Pancreas (tissue), 10 donors: ENCODE measurements at regions not wholly inside any gene's neighbourhood (a gene's known extent, or its start where the extent isn't known, plus 50 kb on each side); places are given as distances from the start of the nearest gene placed in this dataset.

Experiments
- ATAC-seq, 4 donors: fragments of 200-7000 bp; cut with Tn5 transposase; one replicate each; pipeline versions ENCODE4 v1.8.0 to v1.9.1; 2020; ENCODE audit warnings: mild to moderate bottlenecking in 4 of 4, moderate library complexity in 4 of 4
- DNase-seq, 6 donors: peaks; one replicate each; pipeline ENCODE4 v3.0.0-alpha.2; 2020
- FAIRE-seq: peaks from 2 replicates; lab custom pipeline; 2012; peaks lifted over from hg19 to GRCh38; lab: Jason Lieb, UNC
- H3K27ac ChIP-seq, 4 donors: fragments of 200-600 bp; sonication (generic); 1 replicate in 3 of 4; 2 replicates in 1 of 4; pipeline versions ENCODE4 v1.5.0 to v1.8.0; 2020
- H3K27me3 ChIP-seq, 4 donors: fragments of 200-600 bp; one replicate each; pipeline ENCODE4 v1.8.0; 2021
- H3K36me3 ChIP-seq, 3 donors: fragments of 200-600 bp; sonication (generic) in 1 of 3; one replicate each; pipeline versions ENCODE4 v1.5.0 to v1.8.0; 2020 to 2021
- H3K4me1 ChIP-seq, 3 donors: fragments of 200-600 bp; one replicate each; pipeline ENCODE4 v1.8.0; 2021
- H3K4me3 ChIP-seq, 4 donors: fragments of 200-600 bp; sonication (generic) in 2 of 4; one replicate each; pipeline versions ENCODE4 v1.5.0 to v1.8.0; 2020 to 2021
- H3K9me3 ChIP-seq, 4 donors: fragments of 200-600 bp; one replicate each; pipeline ENCODE4 v1.8.0; 2021
- WGBS, 2 donors: extraction: QIAGEN DNeasy Blood & Tissue Kit; methylation state at CpG; one replicate each; pipeline ENCODE4 v1.1.7; 2013; 5-methylcytosine and 5-hydroxymethylcytosine counted together
- intact Hi-C, 3 donors: fragments of 100-400 bp; cut with DNase I; formaldehyde crosslinking; loops; one replicate each; pipeline versions ENCODE4 v1.11.1 to v1.14.2; 2022
- TF ChIP-seq, protein P1 (sequence below), 4 donors: fragments of 200-600 bp; sonication (generic) in 3 of 4; IDR thresholded peaks; one replicate each; pipeline versions ENCODE4 v1.5.0 to v1.8.0; 2021; ENCODE audit warnings: antibody characterized with exemption in 4 of 4
- donor health status: healthy with polysubstance abuse.
- donor health status: DM: no; HTN: no; CAD: no; lungs with moderate emphysema.
- donor health status: DM: no; HTN: no; CAD: no.
- donor health status: control.
- donor health status: control.
- donor health status: Bipolar disorder and iron deficiency.
- donor health status: DM: yes; HTN: yes; CAD: no.
- donor health status: DM: no; HTN: no; CAD: no.
- donor health status: DM: no; HTN: no; CAD: no.
- donor health status: DM: yes; HTN: yes; CAD: no.

DNA sequence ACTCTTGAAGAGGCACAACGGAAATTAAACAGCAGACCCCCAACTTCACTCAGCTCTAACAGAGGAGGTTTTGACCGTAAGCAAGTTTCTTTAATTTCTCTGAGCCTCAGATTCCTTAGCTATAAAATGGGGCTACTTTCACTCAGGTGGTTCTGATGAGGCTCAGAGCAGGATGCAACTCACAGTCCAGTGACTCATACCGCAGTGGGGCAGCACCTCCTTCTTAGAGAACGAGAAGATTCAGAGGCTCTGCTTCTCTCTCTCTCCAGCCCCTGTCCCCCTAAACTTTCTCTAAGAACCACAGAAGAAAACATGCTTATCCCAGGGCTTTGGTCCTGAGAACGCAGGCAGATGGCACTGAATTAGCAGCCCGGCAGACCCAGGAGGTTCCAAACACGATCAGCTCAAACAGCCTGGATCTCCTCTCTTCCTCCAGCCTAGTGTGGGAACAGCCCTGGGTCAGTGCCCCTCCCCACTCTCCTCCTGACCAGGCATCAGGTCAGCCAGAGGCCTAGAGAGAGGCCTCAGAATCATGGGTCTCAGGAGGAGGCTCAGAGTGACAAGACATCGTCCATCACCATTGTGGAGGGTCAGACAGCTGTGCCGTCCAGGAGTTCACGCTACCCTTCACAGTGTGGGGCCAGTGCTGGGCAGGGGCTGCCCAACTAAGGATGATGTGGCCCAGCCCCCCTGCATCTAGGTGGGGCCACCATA, 433.0 kb downstream of the PTPRU start:
- no peaks in the 10 kb centered on the region for H3K36me3 ChIP-seq
- WGBS, 2 donors: 64 to 76% methylated on average over 10 of the region's 10 CpGs
- no peak overlapping the region for H3K4me3 ChIP-seq
- DNase-seq (no peak), ATAC-seq (no peak), FAIRE-seq (no peak)
- no peaks in the 10 kb centered on the region for H3K27me3 ChIP-seq
- no peaks in the 10 kb centered on the region for H3K4me1 ChIP-seq
- H3K9me3 ChIP-seq: no peaks in the 10 kb centered on the region
- TF ChIP-seq, protein P1, sequence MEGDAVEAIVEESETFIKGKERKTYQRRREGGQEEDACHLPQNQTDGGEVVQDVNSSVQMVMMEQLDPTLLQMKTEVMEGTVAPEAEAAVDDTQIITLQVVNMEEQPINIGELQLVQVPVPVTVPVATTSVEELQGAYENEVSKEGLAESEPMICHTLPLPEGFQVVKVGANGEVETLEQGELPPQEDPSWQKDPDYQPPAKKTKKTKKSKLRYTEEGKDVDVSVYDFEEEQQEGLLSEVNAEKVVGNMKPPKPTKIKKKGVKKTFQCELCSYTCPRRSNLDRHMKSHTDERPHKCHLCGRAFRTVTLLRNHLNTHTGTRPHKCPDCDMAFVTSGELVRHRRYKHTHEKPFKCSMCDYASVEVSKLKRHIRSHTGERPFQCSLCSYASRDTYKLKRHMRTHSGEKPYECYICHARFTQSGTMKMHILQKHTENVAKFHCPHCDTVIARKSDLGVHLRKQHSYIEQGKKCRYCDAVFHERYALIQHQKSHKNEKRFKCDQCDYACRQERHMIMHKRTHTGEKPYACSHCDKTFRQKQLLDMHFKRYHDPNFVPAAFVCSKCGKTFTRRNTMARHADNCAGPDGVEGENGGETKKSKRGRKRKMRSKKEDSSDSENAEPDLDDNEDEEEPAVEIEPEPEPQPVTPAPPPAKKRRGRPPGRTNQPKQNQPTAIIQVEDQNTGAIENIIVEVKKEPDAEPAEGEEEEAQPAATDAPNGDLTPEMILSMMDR (IDR thresholded peaks at IDR 0.05): no peak
- intact Hi-C loops: no loop called here
- no peak overlapping the region for H3K27ac ChIP-seq

DNA sequence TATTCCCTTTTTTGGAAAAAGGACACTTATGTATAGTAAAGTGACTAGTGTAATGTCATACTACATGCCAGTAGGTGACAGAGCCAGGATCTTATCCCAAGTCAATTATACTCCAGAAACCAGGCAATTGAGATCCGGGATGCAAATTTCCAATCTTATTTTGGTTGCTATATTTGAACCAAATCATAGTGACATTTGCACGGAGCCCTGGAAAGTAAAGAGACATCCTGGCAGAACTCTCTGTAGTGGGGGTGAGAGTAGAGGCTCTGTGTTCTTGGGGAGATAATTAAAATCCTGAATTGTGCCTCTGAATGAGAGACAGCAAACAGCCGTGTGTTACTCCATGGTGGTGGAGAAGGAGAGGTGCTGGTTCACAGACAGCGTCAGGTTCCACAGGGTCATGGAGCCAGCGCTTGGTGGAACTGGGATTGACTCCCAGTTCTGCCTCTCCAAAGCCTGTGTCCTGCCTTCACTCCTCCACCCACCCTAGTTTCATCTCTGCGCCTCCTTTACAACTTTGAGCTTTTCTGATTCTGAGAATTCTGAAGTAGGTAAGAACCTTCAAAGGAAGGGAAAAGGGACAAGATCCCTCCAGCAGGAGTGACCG, 432.3 kb downstream of the PTPRU start:
- no peaks in the 10 kb centered on the region for H3K4me1 ChIP-seq
- TF ChIP-seq, protein P1 (IDR thresholded peaks at IDR 0.05): no peak
- intact Hi-C loops: no loop called here
- no peak for DNase-seq
- H3K9me3 ChIP-seq: no peaks in the 10 kb centered on the region
- H3K4me3 ChIP-seq: no peak overlapping the region
- 57 to 73% methylated on average over 7 of the region's 7 CpGs for WGBS, 2 donors
- H3K27me3 ChIP-seq: no peaks in the 10 kb centered on the region
- H3K36me3 ChIP-seq: no peaks in the 10 kb centered on the region
- ATAC-seq: no peak
- H3K27ac ChIP-seq: no peak overlapping the region
- no peak for FAIRE-seq

DNA sequence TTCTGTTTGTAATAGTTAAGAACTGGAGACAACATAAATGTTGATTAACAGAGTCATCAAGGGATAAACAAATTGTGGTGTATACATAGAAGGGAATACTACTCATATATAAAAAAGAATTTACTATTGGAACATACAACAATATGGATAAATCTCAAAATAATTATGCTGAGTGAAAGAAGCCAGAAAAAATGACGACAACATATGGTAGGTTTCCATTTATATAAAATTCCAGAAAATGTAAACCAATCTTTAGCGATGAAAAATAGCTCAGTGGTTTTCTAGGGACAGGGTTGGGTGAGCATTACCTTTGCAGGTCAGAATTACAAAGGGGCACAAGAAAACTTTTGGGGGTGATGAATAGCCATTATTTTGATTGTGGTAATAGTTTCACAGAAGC, 431.6 kb downstream of the PTPRU start:
- Histone ChIP-seq H3K9me3 (no peaks in the 10 kb centered on the region), H3K27me3 (no peaks in the 10 kb centered on the region), H3K27ac (no peak overlapping the region), H3K4me3 (no peak overlapping the region), H3K4me1 (no peaks in the 10 kb centered on the region), H3K36me3 (no peaks in the 10 kb centered on the region)
- TF ChIP-seq, protein P1 (IDR thresholded peaks at IDR 0.05): no peak
- DNase-seq (no peak), FAIRE-seq (no peak), ATAC-seq (no peak)
- intact Hi-C loops: no loop called here
- 76 to 86% methylated on average over 2 of the region's 2 CpGs for WGBS, 2 donors

DNA sequence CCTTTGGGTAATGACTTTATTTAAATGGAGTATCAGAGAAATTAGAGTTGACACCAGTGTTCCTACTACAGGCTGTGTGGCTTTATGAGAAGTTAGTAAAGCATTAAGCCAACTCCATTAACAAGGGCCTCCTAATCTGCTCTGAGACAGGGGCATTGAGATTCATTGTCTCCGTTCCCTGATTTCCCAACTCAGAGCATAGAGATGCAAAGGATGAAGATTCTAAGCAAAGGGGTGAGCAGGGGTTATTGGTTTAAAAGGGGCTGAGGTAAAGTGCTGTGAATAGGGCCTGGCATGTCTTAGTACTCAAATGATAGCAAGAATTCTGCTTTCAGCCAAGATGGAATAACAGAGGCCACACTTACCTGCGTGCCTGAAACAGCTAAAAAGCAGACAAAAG, 428.4 kb downstream of the PTPRU start:
- WGBS, 2 donors: 86 to 91% methylated on average over 2 of the region's 2 CpGs

More for the DNA sequence above, 428.4 kb downstream of the PTPRU start:
- TF ChIP-seq, protein P1 (IDR thresholded peaks at IDR 0.05): no peak
- no peak overlapping the region for H3K4me3 ChIP-seq
- H3K27ac ChIP-seq: no peak overlapping the region
- FAIRE-seq (no peak), DNase-seq (no peak), ATAC-seq (no peak)
- intact Hi-C loops: no loop called here
- H3K9me3 ChIP-seq: no peaks in the 10 kb centered on the region
- no peaks in the 10 kb centered on the region for H3K36me3 ChIP-seq
- H3K27me3 ChIP-seq: no peaks in the 10 kb centered on the region
- no peaks in the 10 kb centered on the region for H3K4me1 ChIP-seq
